BLaER1 treated with 17β-estradiol and CSF1 and Interleukin-3, amounts not matched to agents 10 nM and 100 nM (cell line): ENCODE measurements at regions not wholly inside any gene's neighbourhood (a gene's known extent, or its start where the extent isn't known, plus 50 kb on each side); places are given as distances from the start of the nearest gene placed in this dataset.

Experiments
- H3K27ac ChIP-seq, 11 experiments: shearing (Covaris generic); formaldehyde crosslinking; 2 replicates each; pipeline ENCODE4 v1.8.1; 2022
- H3K27me3 ChIP-seq, 11 experiments: shearing (Covaris generic); formaldehyde crosslinking; 2 replicates each; pipeline ENCODE4 v1.8.1; 2022
- H3K36me3 ChIP-seq, 11 experiments: shearing (Covaris generic); formaldehyde crosslinking; 2 replicates each; pipeline ENCODE4 v1.8.1; 2022
- H3K4me1 ChIP-seq, 10 experiments: shearing (Covaris generic); formaldehyde crosslinking; 2 replicates each; pipeline ENCODE4 v1.8.1; 2022
- H3K4me2 ChIP-seq, 11 experiments: shearing (Covaris generic); formaldehyde crosslinking; 2 replicates each; pipeline ENCODE4 v1.8.1; 2022
- H3K4me3 ChIP-seq, 10 experiments: shearing (Covaris generic); formaldehyde crosslinking; 2 replicates each; pipeline ENCODE4 v1.8.1; 2022
- H3K9ac ChIP-seq, 11 experiments: shearing (Covaris generic); formaldehyde crosslinking; 2 replicates each; pipeline ENCODE4 v1.8.1; 2022
- H3K9me3 ChIP-seq, 11 experiments: shearing (Covaris generic); formaldehyde crosslinking; replicated peaks in 1 of 11; 2 replicates each; pipeline ENCODE4 v1.8.1; 2022
- H4K20me1 ChIP-seq, 11 experiments: shearing (Covaris generic); formaldehyde crosslinking; 2 replicates each; pipeline ENCODE4 v1.8.1; 2022
- Cebpa-rat ChIP-seq, 11 experiments: shearing (Covaris generic); IDR thresholded peaks; 2 replicates each; pipeline ENCODE4 v1.8.1; 2022

DNA sequence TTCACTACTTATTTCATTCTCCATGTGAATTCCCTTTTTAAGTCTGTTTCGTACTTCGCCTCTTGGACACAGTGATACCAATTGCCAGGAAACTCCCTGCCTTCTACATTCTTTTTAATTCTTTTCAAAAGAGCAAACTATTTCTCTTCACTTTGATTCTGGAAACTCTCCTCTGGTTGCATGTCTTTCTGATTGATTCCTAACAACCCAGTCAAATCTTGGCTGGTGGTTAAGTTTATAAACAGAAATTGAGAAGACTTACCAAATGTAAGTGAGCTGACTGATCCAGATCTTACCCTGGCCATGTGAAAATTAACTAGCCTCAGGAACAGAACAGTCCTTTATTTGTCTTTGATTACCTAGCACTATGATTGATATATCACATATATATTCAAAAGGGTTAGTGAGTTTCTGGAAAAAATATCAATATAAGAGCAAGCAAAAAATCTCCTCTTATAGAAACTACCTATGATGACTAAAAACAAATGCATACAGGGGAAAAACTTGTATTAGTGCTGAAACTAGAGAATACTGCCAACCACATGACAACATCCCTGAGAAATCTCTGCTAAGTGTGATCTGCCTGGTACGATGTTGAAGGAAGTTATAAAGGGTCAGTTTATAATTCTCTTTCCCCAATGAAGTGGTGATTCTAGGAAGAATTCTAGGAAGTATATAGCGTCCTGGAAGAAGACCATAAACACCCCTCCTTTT is 152.6 kb upstream of the HTR2A start:
- Histone ChIP-seq H3K9me3 (no peaks in the 10 kb centered on the region; a peak in 1 of 22 replicates), H3K36me3 (no peaks in the 10 kb centered on the region), H3K4me2 (no peak overlapping the region), H3K9ac (no peak overlapping the region), H4K20me1 (no peaks in the 10 kb centered on the region), H3K27me3 (no peaks in the 10 kb centered on the region), H3K4me3 (no peak overlapping the region), H3K27ac (no peak overlapping the region), H3K4me1 (peaks cover 0 to 15% (median 0%) of the 10 kb centered on the region in 10 experiments; a peak in 3 of 20 replicates)
- TF ChIP-seq Cebpa-rat (IDR thresholded peaks at IDR 0.05), result no peak

DNA sequence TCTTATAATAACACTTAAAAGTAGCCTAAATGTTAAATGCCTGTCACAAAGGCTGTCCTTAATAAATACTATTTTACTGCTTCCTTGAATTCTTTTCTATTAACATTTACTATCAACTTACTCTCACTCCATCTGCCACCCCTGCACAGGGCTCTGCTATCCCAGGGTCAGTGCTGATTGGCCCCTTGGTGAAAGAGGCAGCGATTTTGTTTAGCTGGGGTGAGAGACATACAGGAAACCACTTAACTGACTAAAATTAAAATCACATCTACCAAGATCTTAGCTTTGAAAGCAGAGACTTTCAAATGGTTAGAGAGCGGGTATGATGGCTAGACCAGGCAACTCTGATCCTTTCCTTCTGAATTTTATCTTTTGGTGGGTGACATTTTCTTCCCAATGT is 149.9 kb upstream of the HTR2A start:
- no peak overlapping the region for H3K4me3 ChIP-seq
- no peaks in the 10 kb centered on the region for H4K20me1 ChIP-seq
- no peaks in the 10 kb centered on the region for H3K27me3 ChIP-seq
- no peaks in the 10 kb centered on the region for H3K36me3 ChIP-seq
- H3K4me2 ChIP-seq, result peak overlapping the region in 1 of 11 experiments; percentile 4; a peak in 2 of 22 replicates
- no peak overlapping the region for H3K27ac ChIP-seq
- no peak overlapping the region for H3K9ac ChIP-seq
- TF ChIP-seq Cebpa-rat (IDR thresholded peaks at IDR 0.05), result no peak
- peaks cover 0 to 15% (median 0%) of the 10 kb centered on the region in 10 experiments; a peak in 3 of 20 replicates for H3K4me1 ChIP-seq
- no peaks in the 10 kb centered on the region; a peak in 1 of 22 replicates for H3K9me3 ChIP-seq

DNA sequence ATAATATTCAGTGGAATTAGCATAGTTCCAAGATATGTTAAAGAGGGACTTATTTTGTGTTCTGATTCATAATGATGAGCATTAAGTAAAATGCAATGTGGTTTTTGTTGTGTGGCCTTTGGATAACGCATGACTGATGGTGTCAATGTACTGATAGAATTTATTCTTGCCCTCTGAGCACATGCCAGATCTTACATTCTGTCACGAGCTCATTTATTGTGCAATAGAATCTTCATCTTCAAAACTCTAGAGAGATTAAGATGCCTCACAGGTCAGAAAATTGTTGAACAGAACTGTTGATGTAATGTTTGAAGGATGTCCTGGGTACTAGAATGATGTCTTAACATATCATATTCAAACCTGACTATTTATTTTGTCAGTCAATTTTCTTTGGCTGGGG is 148.0 kb upstream of the HTR2A start:
- H3K9ac ChIP-seq, result no peak overlapping the region
- TF ChIP-seq Cebpa-rat (IDR thresholded peaks at IDR 0.05), result no peak

DNA sequence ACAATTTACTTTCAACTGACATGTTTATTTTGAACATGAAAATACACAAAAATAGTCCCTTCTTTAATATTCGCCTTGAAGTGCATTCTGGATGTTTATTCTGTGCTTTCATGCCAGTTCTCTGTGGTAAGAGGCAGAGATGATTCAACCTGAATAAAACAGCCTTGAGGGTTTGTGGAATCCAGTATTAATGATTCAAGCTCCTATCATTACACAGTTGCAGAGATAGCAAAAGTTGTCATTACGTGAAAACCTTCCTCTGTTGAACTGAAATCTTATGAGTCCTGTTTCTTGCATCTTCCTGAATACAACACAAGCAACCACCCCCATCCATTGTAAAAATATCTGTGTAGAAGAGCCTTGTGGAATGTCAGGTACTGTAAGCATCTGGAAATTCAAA is 142.3 kb upstream of the HTR2A start:
- H3K36me3 ChIP-seq, result no peaks in the 10 kb centered on the region
- 0 out of 20 replicates have a peak, but pooled peaks cover 0 to 7% (median 0%) of the 10 kb centered on the region in 10 experiments for H3K4me1 ChIP-seq
- TF ChIP-seq Cebpa-rat (IDR thresholded peaks at IDR 0.05), result no peak
- H3K27ac ChIP-seq, result no peak overlapping the region
- H3K27me3 ChIP-seq, result no peaks in the 10 kb centered on the region
- H4K20me1 ChIP-seq, result no peaks in the 10 kb centered on the region
- no peak overlapping the region for H3K4me2 ChIP-seq
- H3K9me3 ChIP-seq, result no peaks in the 10 kb centered on the region
- H3K9ac ChIP-seq, result no peak overlapping the region
- H3K4me3 ChIP-seq, result no peak overlapping the region

More for the DNA sequence above, 148.0 kb upstream of the HTR2A start:
- Histone ChIP-seq H3K4me1 (peaks cover 0 to 15% (median 0%) of the 10 kb centered on the region in 10 experiments; a peak in 3 of 20 replicates), H3K4me3 (no peak overlapping the region), H3K36me3 (no peaks in the 10 kb centered on the region), H3K27me3 (no peaks in the 10 kb centered on the region), H3K27ac (no peak overlapping the region), H3K4me2 (no peak overlapping the region), H3K9me3 (no peaks in the 10 kb centered on the region), H4K20me1 (no peaks in the 10 kb centered on the region)

DNA sequence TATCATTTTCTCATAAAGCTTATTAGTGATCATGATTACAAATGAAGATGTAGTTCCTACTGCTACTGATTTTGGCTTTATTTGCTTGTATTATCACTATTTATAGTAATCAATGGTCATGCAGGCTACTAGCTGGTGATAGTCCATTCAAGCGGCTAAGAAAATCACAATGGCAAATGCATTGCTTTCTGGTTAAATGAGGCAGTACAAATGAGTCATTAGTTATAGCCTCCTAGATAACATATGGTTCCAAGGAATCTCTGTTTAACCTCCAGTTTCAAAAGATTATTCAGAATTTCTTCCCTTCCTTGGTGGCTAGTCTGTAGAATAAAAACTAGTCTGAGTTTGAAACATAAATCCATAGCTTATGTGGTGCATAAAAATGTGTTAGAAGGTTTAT is 141.3 kb upstream of the HTR2A start:
- H3K4me3 ChIP-seq, result no peak overlapping the region
- H4K20me1 ChIP-seq, result no peaks in the 10 kb centered on the region
- no peaks in the 10 kb centered on the region for H3K9me3 ChIP-seq
- H3K27ac ChIP-seq, result no peak overlapping the region
- H3K9ac ChIP-seq, result no peak overlapping the region
- peaks cover 0 to 11% (median 0%) of the 10 kb centered on the region in 10 experiments; a peak in 2 of 20 replicates for H3K4me1 ChIP-seq
- H3K36me3 ChIP-seq, result no peaks in the 10 kb centered on the region
- no peak overlapping the region for H3K4me2 ChIP-seq
- TF ChIP-seq Cebpa-rat (IDR thresholded peaks at IDR 0.05), result no peak
- no peaks in the 10 kb centered on the region for H3K27me3 ChIP-seq

DNA sequence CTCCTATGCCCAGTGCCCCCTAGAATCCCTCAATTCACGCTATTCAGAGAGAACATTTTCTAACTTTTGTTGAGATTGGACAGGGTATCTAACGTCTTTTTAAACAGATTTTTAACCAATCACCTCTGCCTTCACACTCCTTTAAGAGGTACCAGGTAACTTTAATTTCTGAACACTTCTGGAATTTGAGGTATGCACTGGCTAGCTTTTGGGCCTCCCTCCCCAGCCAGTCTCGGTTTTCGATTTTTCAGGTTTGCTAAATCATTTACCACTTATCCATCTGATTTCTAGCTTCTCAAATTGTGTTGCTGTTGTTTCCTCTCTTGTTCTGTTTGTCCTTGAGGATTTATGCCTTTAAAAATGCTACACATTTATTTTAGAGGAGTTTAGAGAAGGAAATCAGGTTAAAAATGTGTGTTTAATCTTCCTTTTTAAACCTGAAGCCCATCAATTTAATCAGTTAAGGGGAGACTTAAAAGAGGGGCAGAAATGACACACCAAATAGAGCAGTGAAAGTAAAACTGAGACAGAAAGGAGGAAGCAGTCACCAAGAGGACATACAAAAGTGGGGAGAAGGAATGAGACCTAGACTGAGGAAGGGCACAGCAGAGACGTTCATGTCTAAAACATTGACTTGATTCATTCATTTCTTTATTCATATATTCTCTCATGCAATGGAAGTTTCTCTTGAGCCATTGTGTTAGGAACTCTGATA is 139.6 kb upstream of the HTR2A start:
- H3K27ac ChIP-seq, result no peak overlapping the region

DNA sequence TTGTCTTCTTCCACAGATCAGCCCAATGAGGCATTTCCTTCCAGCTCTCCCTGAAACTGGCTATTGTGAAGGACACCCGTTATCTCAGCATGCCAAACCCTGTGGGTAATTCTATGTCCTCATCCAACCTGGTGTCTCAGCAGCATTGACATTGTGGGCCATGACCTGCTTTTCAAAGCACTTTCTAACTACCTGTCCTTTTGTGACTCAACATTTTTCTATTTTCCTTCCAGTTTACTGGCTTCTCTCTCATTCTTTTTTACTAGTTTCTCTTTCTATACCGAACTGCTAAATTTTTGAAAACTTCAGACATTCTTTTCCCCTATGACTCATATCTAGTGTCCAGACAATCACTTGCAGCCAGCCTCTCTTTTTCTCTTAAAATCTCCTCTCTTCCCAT is 136.4 kb upstream of the HTR2A start:
- Histone ChIP-seq H3K4me1 (peaks cover 0 to 16% (median 0%) of the 10 kb centered on the region in 10 experiments; a peak in 2 of 20 replicates), H3K27ac (no peak overlapping the region), H3K4me2 (peak overlapping the region in 1 of 11 experiments; percentile 0; a peak in 1 of 22 replicates), H3K36me3 (no peaks in the 10 kb centered on the region), H3K4me3 (no peak overlapping the region), H4K20me1 (no peaks in the 10 kb centered on the region), H3K9ac (no peak overlapping the region), H3K27me3 (no peaks in the 10 kb centered on the region), H3K9me3 (no peaks in the 10 kb centered on the region)
- no peak for TF ChIP-seq Cebpa-rat (IDR thresholded peaks at IDR 0.05)

More for the DNA sequence above, 139.6 kb upstream of the HTR2A start:
- no peaks in the 10 kb centered on the region for H4K20me1 ChIP-seq
- H3K4me2 ChIP-seq, result no peak overlapping the region
- no peak for TF ChIP-seq Cebpa-rat (IDR thresholded peaks at IDR 0.05)
- H3K36me3 ChIP-seq, result no peaks in the 10 kb centered on the region
- H3K9ac ChIP-seq, result no peak overlapping the region
- no peak overlapping the region for H3K4me3 ChIP-seq
- H3K27me3 ChIP-seq, result no peaks in the 10 kb centered on the region
- no peaks in the 10 kb centered on the region for H3K9me3 ChIP-seq
- peaks cover 0 to 16% (median 0%) of the 10 kb centered on the region in 10 experiments; a peak in 2 of 20 replicates for H3K4me1 ChIP-seq

DNA sequence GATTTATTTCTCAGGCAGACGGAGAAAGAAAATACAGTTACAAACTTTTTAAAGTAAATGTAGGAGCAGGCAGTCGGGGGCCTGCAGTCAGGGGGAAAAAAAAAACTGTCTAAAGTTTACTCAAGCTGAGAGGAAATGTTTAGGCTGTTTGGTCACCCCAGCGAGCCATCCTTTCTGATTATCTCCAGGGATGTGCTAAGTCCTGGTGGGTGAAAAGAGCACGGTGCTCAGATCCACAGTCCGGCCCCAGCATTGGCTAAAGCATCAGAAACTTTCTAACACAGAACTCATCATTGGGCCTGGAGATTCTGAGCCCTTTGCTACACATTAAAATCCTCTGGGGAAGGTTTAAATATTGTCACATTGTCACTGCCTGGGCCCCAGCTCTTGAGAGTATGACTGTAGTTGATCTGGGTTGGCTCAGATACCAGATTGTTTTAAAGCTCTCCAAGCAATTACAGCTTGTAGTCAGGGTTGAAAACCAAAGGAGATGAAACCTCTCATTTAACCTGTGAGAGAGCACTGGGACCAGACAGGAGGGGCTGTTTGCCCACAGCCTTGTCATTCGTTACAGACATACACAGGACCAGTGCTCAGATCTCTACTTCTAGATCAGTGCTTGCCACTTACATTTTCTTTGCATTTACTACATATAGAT is 131.1 kb upstream of the HTR2A start:
- Histone ChIP-seq H3K27ac (no peak overlapping the region), H3K9ac (no peak overlapping the region)

More for the DNA sequence above, 131.1 kb upstream of the HTR2A start:
- H3K9me3 ChIP-seq, result no peaks in the 10 kb centered on the region
- H3K4me1 ChIP-seq, result peaks cover 0 to 17% (median 0%) of the 10 kb centered on the region in 10 experiments; a peak in 2 of 20 replicates
- H4K20me1 ChIP-seq, result no peaks in the 10 kb centered on the region
- no peak for TF ChIP-seq Cebpa-rat (IDR thresholded peaks at IDR 0.05)
- H3K27me3 ChIP-seq, result no peaks in the 10 kb centered on the region
- H3K4me2 ChIP-seq, result no peak overlapping the region
- H3K4me3 ChIP-seq, result no peak overlapping the region
- no peaks in the 10 kb centered on the region for H3K36me3 ChIP-seq
